ENCODE measurements at regions not wholly inside any gene's neighbourhood (a gene's known extent, or its start where the extent isn't known, plus 50 kb on each side); places are given as distances from the start of the nearest gene placed in this dataset.
A peak's percentile ranks its signal among the peaks of the same experiment; 100 is the strongest.

GRCh38 chr13:73292127-73292526 is 233.3 kb downstream of the KLF5 start:
- Mint-ChIP-seq H3K4me1 (ENCODE audit: low read depth) (no peaks in the 10 kb centered on the region), H3K9me3 (peaks cover 4% of the 10 kb centered on the region), H3K27ac (no peak overlapping the region), H3K27me3 (ENCODE audit: insufficient read depth) (peaks cover 11% of the 10 kb centered on the region), H3K36me3 (ENCODE audit: low read depth) (peaks cover 2% of the 10 kb centered on the region), H3K4me3 (no peak overlapping the region)
- DNase-seq (ENCODE audit: low spot score) = no peak
- intact Hi-C loops (cut with micrococcal nuclease) = no loop called here

- intact Hi-C loops (cut with micrococcal nuclease) = no loop called here
- Mint-ChIP-seq H3K4me3 (no peak overlapping the region), H3K4me1 (ENCODE audit: low read depth) (no peaks in the 10 kb centered on the region)
Observed at GRCh38 chr13:73290844-73291243, 232.0 kb downstream of the KLF5 start.

GRCh38 chr13:73288596-73288995 is 229.8 kb downstream of the KLF5 start:
- Mint-ChIP-seq H3K4me3 (no peak overlapping the region), H3K27ac (no peak overlapping the region), H3K36me3 (ENCODE audit: low read depth) (peaks cover 2% of the 10 kb centered on the region), H3K9me3 (peaks cover 4% of the 10 kb centered on the region), H3K27me3 (ENCODE audit: insufficient read depth) (peaks cover 11% of the 10 kb centered on the region), H3K4me1 (ENCODE audit: low read depth) (no peaks in the 10 kb centered on the region)
- DNase-seq (ENCODE audit: low spot score) = no peak
- intact Hi-C loops (cut with micrococcal nuclease) = no loop called here

More at GRCh38 chr13:73290844-73291243, 232.0 kb downstream of the KLF5 start:
- Mint-ChIP-seq H3K9me3 (peaks cover 4% of the 10 kb centered on the region), H3K36me3 (ENCODE audit: low read depth) (peaks cover 2% of the 10 kb centered on the region), H3K27me3 (ENCODE audit: insufficient read depth) (peaks cover 11% of the 10 kb centered on the region), H3K27ac (no peak overlapping the region)
- DNase-seq (ENCODE audit: low spot score) = no peak

DNA sequence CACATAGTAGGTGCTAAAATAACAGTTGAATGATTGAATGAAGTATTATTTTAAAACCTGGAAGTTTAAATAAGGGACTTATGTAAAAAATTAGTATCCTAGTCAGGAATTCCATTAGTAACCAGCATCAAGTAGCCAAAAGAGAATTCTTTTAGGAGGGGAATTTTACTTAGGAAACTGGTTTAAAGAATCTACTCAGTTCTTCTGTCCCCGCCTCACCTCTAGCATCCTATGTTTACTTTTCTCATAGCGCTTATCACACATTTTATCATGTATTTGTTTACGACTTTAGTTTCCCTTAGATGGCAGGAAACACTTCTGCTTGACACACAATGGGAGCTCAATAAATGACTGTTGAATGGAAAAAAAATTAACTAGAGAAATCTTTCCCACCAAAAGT is 229.0 kb downstream of the KLF5 start:
- no peaks in the 10 kb centered on the region for H3K4me1 Mint-ChIP-seq (ENCODE audit: low read depth)
- intact Hi-C loops (cut with micrococcal nuclease) = no loop called here
- H3K27me3 Mint-ChIP-seq (ENCODE audit: insufficient read depth) = peaks cover 11% of the 10 kb centered on the region
- no peak for DNase-seq (ENCODE audit: low spot score)
- peaks cover 4% of the 10 kb centered on the region for H3K9me3 Mint-ChIP-seq
- peaks cover 2% of the 10 kb centered on the region for H3K36me3 Mint-ChIP-seq (ENCODE audit: low read depth)
- H3K4me3 Mint-ChIP-seq = no peak overlapping the region
- H3K27ac Mint-ChIP-seq = no peak overlapping the region

- Mint-ChIP-seq H3K27ac (no peak overlapping the region), H3K9me3 (peaks cover 4% of the 10 kb centered on the region), H3K27me3 (ENCODE audit: insufficient read depth) (peaks cover 9% of the 10 kb centered on the region), H3K36me3 (ENCODE audit: low read depth) (peaks cover 2% of the 10 kb centered on the region), H3K4me1 (ENCODE audit: low read depth) (no peaks in the 10 kb centered on the region), H3K4me3 (no peak overlapping the region)
- intact Hi-C loops (cut with micrococcal nuclease) = no loop called here
- DNase-seq (ENCODE audit: low spot score) = no peak
Observed at GRCh38 chr13:73286942-73287620, 228.3 kb downstream of the KLF5 start.

GRCh38 chr13:73286177-73286576 is 227.4 kb downstream of the KLF5 start:
- H3K27ac Mint-ChIP-seq = no peak overlapping the region
- DNase-seq (ENCODE audit: low spot score) = no peak
- no peak overlapping the region for H3K4me3 Mint-ChIP-seq
- peaks cover 3% of the 10 kb centered on the region for H3K36me3 Mint-ChIP-seq (ENCODE audit: low read depth)
- H3K4me1 Mint-ChIP-seq (ENCODE audit: low read depth) = no peaks in the 10 kb centered on the region
- peaks cover 8% of the 10 kb centered on the region for H3K9me3 Mint-ChIP-seq
- H3K27me3 Mint-ChIP-seq (ENCODE audit: insufficient read depth) = peaks cover 5% of the 10 kb centered on the region
- intact Hi-C loops (cut with micrococcal nuclease) = no loop called here

DNA sequence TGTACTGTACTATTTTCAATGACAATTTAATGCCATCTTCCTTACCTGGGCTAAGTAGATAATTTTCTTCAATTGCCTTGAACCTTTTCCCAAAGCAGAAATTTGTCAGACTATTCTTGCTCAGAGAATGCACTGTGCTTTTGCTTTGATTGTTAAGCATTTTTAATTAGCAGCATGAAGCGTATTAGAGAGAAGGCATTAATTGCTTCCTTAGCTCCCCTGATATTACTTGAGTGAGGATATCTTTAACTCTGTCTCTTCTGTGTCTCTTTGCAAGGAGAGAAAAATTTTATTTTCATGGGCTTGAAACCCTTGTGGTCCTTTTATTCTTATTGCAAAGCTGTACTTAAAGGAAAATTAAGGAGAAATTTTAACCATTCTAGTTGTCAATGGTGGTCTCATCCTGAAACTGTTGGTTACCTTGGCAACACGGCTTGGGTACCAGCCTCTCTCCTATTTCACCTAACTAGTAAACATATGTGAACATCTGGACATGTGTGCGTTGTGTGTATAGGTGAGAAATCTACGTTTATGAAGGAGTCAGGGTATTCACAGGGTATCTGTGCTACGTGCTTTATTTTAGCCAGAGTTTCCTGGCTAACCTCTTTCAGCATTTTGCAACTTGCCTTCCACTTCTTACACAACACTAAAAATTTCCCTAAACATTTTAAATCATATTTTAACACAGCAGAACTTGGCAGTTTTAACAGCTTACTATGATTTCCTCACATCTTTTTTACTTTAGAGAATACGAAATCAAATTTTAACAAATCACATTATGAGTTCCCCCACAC is 225.5 kb downstream of the KLF5 start:
- no peak for DNase-seq (ENCODE audit: low spot score)
- peaks cover 8% of the 10 kb centered on the region for H3K9me3 Mint-ChIP-seq
- no peak overlapping the region for H3K4me3 Mint-ChIP-seq
- peaks cover 4% of the 10 kb centered on the region for H3K27me3 Mint-ChIP-seq (ENCODE audit: insufficient read depth)
- intact Hi-C loops (cut with micrococcal nuclease) = no loop called here
- H3K36me3 Mint-ChIP-seq (ENCODE audit: low read depth) = peaks cover 3% of the 10 kb centered on the region
- no peak overlapping the region for H3K27ac Mint-ChIP-seq
- H3K4me1 Mint-ChIP-seq (ENCODE audit: low read depth) = peaks cover 1% of the 10 kb centered on the region

GRCh38 chr13:73283636-73284035 is 224.8 kb downstream of the KLF5 start:
- intact Hi-C loops (cut with micrococcal nuclease) = no loop called here
- Mint-ChIP-seq H3K9me3 (peaks cover 10% of the 10 kb centered on the region), H3K4me1 (ENCODE audit: low read depth) (peaks cover 7% of the 10 kb centered on the region), H3K27me3 (ENCODE audit: insufficient read depth) (peaks cover 2% of the 10 kb centered on the region), H3K27ac (no peak overlapping the region), H3K4me3 (no peak overlapping the region), H3K36me3 (ENCODE audit: low read depth) (peaks cover 4% of the 10 kb centered on the region)
- no peak for DNase-seq (ENCODE audit: low spot score)

DNA sequence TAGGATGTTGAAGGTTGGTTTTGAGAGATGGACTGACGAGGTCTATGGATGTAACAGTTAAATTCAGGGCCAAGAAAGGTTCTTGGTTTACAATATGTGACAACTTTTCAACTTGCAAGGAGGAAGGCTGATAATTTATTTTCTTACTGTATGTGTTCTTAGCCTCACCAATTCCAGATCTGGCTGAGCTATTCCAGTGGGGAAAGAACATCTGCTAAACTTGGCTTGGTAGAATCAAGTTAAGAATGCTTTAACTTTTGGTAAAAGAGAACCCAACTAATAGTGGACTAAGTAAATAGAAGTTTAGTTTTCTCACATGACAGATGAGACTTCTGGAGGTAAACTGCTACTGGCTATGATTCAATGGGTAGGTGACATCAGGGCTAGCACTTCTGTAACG is 222.9 kb downstream of the KLF5 start:
- H3K27me3 Mint-ChIP-seq (ENCODE audit: insufficient read depth) = no peaks in the 10 kb centered on the region
- H3K4me3 Mint-ChIP-seq = no peak overlapping the region
- no peak for DNase-seq (ENCODE audit: low spot score)
- H3K4me1 Mint-ChIP-seq (ENCODE audit: low read depth) = peaks cover 15% of the 10 kb centered on the region
- peaks cover 7% of the 10 kb centered on the region for H3K36me3 Mint-ChIP-seq (ENCODE audit: low read depth)
- intact Hi-C loops (cut with micrococcal nuclease) = no loop called here
- no peak overlapping the region for H3K27ac Mint-ChIP-seq
- peaks cover 22% of the 10 kb centered on the region for H3K9me3 Mint-ChIP-seq

DNA sequence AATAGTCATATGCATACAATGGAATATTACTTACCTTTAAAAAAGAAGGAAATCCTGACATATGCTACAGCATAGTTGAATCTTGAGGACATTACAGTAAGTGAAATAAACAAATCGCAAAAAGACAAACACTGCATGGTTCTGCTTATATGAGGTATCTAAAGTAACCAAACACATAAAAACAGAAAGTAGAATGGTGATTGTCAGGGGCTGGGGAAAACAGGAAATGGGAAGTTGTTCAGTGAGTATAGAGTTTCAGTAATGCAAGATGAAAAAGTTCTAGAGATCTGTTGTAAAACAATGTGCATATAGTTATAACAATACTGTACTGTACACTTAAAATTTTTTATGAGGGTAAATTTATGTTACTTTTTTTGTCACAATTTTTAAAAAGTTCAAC is 219.4 kb downstream of the KLF5 start:
- intact Hi-C loops (cut with micrococcal nuclease) = no loop called here
- DNase-seq (ENCODE audit: low spot score) = no peak
- Mint-ChIP-seq H3K4me1 (ENCODE audit: low read depth) (peaks cover 45% of the 10 kb centered on the region), H3K36me3 (ENCODE audit: low read depth) (peaks cover 7% of the 10 kb centered on the region), H3K27me3 (ENCODE audit: insufficient read depth) (no peaks in the 10 kb centered on the region), H3K9me3 (peaks cover 22% of the 10 kb centered on the region), H3K4me3 (no peak overlapping the region), H3K27ac (no peak overlapping the region)

DNA sequence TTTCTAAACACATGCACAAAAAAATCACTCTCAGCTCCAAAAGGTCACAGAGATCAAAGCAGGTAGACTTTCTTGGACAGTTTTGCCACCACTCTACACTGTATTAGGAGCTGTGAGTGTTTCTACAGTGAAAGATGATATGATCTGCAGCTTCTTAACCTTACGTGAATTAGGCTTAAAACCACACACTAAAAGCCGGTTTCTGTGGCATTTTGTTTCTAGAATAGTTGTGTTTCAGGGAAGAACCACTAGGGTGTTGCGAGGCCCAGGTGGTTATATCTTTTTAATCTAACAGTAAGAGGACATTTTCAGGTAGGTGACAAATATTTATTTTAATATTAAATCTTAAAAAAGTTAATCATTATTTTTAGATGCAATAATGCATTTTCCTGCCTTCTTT is 216.4 kb downstream of the KLF5 start:
- Mint-ChIP-seq H3K4me1 (ENCODE audit: low read depth) (peaks cover 50% of the 10 kb centered on the region), H3K27me3 (ENCODE audit: insufficient read depth) (no peaks in the 10 kb centered on the region), H3K9me3 (peaks cover 30% of the 10 kb centered on the region), H3K4me3 (no peak overlapping the region), H3K36me3 (ENCODE audit: low read depth) (peaks cover 6% of the 10 kb centered on the region), H3K27ac (no peak overlapping the region)
- intact Hi-C loops (cut with micrococcal nuclease) = loop anchor here (2.0 kb wide), 1 partner anchor 46 kb away; no protein-coding TSS in a partner anchor
- DNase-seq (ENCODE audit: low spot score) = peak; percentile 1

DNA sequence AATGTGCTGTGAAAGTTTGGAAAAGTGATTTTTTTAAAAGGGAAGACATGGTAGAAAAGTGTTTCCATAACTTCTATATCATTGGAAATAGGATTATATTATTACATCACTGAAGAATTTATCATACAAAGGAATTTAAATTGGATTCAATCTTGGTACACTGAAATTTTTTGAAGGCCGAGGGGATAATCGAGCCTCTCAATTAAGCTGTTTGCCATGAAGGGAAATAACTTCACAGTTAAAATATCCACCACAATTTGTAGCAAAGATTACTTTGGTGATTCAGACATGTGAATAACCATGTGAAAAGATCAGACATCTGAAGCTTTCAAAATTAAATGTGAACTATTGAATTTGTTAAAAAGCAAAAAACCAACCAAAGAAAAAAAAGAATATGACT is 215.3 kb downstream of the KLF5 start:
- H3K4me3 Mint-ChIP-seq = no peak overlapping the region
- H3K4me1 Mint-ChIP-seq (ENCODE audit: low read depth) = peaks cover 48% of the 10 kb centered on the region
- H3K9me3 Mint-ChIP-seq = peaks cover 36% of the 10 kb centered on the region
- DNase-seq (ENCODE audit: low spot score) = no peak
- no peaks in the 10 kb centered on the region for H3K27me3 Mint-ChIP-seq (ENCODE audit: insufficient read depth)
- H3K27ac Mint-ChIP-seq = no peak overlapping the region
- peaks cover 8% of the 10 kb centered on the region for H3K36me3 Mint-ChIP-seq (ENCODE audit: low read depth)
- intact Hi-C loops (cut with micrococcal nuclease) = loop anchor here (2.0 kb wide), 1 partner anchor 45 kb away; no protein-coding TSS in a partner anchor

GRCh38 chr13:73273745-73274144 is 214.9 kb downstream of the KLF5 start:
- Mint-ChIP-seq H3K4me3 (no peak overlapping the region), H3K27ac (no peak overlapping the region), H3K36me3 (ENCODE audit: low read depth) (peaks cover 7% of the 10 kb centered on the region), H3K27me3 (ENCODE audit: insufficient read depth) (no peaks in the 10 kb centered on the region), H3K9me3 (peaks cover 35% of the 10 kb centered on the region), H3K4me1 (ENCODE audit: low read depth) (peaks cover 44% of the 10 kb centered on the region)
- intact Hi-C loops (cut with micrococcal nuclease) = loop anchor here (2.0 kb wide), 1 partner anchor 45 kb away; no protein-coding TSS in a partner anchor
- DNase-seq (ENCODE audit: low spot score) = no peak
